Suppressor macrophage (primary cell): ENCODE measurements at regions not wholly inside any gene's neighbourhood (a gene's known extent, or its start where the extent isn't known, plus 50 kb on each side); places are given as distances from the start of the nearest gene placed in this dataset.

ENCODE experiments used
- DNase-seq, 4 experiments: peaks; one replicate each; pipeline ENCODE4 v3.0.0-alpha.2; 2020 to 2022

- no peak for DNase-seq
Measured at GRCh38 chr5:97851036-97851435, 668.0 kb upstream of the RIOK2 start.

- no peak for DNase-seq
Measured at GRCh38 chr5:97854871-97855762, 672.1 kb upstream of the RIOK2 start.

- no peak for DNase-seq
Measured at GRCh38 chr5:97874491-97874890, 691.4 kb upstream of the RIOK2 start.

GRCh38 chr5:97876272-97876671 lies 693.2 kb upstream of the RIOK2 start:
- DNase-seq = no peak

GRCh38 chr5:97877588-97877987 lies 694.5 kb upstream of the RIOK2 start:
- DNase-seq = no peak

- no peak for DNase-seq
Measured at GRCh38 chr5:97888439-97888838, 705.4 kb upstream of the RIOK2 start.

GRCh38 chr5:97891971-97892370 lies 708.9 kb upstream of the RIOK2 start:
- DNase-seq = no peak

- DNase-seq = no peak
Measured at GRCh38 chr5:97903742-97904141, 720.7 kb upstream of the RIOK2 start.

GRCh38 chr5:97906135-97906534 lies 723.1 kb upstream of the RIOK2 start:
- DNase-seq = no peak

GRCh38 chr5:97907646-97908400 lies 724.8 kb upstream of the RIOK2 start:
- no peak for DNase-seq

GRCh38 chr5:97909541-97909940 lies 726.5 kb upstream of the RIOK2 start:
- no peak for DNase-seq

- no peak for DNase-seq
Measured at GRCh38 chr5:97914483-97914882, 731.4 kb upstream of the RIOK2 start.

- DNase-seq = no peak
Measured at GRCh38 chr5:97915106-97915505, 732.1 kb upstream of the RIOK2 start.

- no peak for DNase-seq
Measured at GRCh38 chr5:97918057-97918456, 735.0 kb upstream of the RIOK2 start.

GRCh38 chr5:97918620-97919019 lies 735.6 kb upstream of the RIOK2 start:
- no peak for DNase-seq

- DNase-seq = no peak
Measured at GRCh38 chr5:97919719-97920118, 736.7 kb upstream of the RIOK2 start.

GRCh38 chr5:97922776-97923175 lies 739.7 kb upstream of the RIOK2 start:
- no peak for DNase-seq

GRCh38 chr5:97923496-97923895 lies 740.4 kb upstream of the RIOK2 start:
- no peak for DNase-seq

GRCh38 chr5:97923997-97924396 lies 741.0 kb upstream of the RIOK2 start:
- no peak for DNase-seq

- DNase-seq = no peak
Measured at GRCh38 chr5:97929383-97929782, 746.3 kb upstream of the RIOK2 start.

- no peak for DNase-seq
Measured at GRCh38 chr5:97931829-97932228, 748.8 kb upstream of the RIOK2 start.

- no peak for DNase-seq
Measured at GRCh38 chr5:97936231-97936630, 753.2 kb upstream of the RIOK2 start.

GRCh38 chr5:97937846-97938245 lies 754.8 kb upstream of the RIOK2 start:
- no peak for DNase-seq

GRCh38 chr5:97943036-97943435 lies 760.0 kb upstream of the RIOK2 start:
- no peak for DNase-seq
